ENCODE measurements at regions not wholly inside any gene's neighbourhood (a gene's known extent, or its start where the extent isn't known, plus 50 kb on each side); places are given as distances from the start of the nearest gene placed in this dataset.

- no peaks in the 10 kb centered on the region for H3K9me3 ChIP-seq (ENCODE audit: control insufficient read depth in 2 of 3, insufficient read depth in 1 of 3, low read length in 3 of 3)
- H3K4me3 ChIP-seq (ENCODE audit: low read length in 3 of 3), result no peak overlapping the region
- H3K9ac ChIP-seq (ENCODE audit: low read length in 3 of 3), result no peak overlapping the region
- no peak for FAIRE-seq
- no peaks in the 10 kb centered on the region for H3K36me3 ChIP-seq (ENCODE audit: control insufficient read depth in 2 of 3, insufficient read depth in 3 of 3, low read length in 3 of 3)
- H3K27ac ChIP-seq (ENCODE audit: low read depth in 2 of 2, low read length in 2 of 2), result no peak overlapping the region
- TF ChIP-seq CTCF (IDR thresholded peaks at IDR 0.05; ENCODE audit: borderline replicate concordance, extremely low read depth, insufficient read depth), result no peak
- intact Hi-C loops (cut with DNase I), result no loop called here
- DNase-seq, result no peak
- H3K4me1 ChIP-seq (ENCODE audit: control insufficient read depth in 2 of 3, insufficient read depth in 2 of 3, low read depth in 1 of 3, low read length in 3 of 3), result peaks cover 0 to 2% (median 0%) of the 10 kb centered on the region in 3 donors
- no peaks in the 10 kb centered on the region for H3K27me3 ChIP-seq (ENCODE audit: control insufficient read depth, insufficient read depth, low read length)
Measured at GRCh38 chr16:51553910-51554309, 402.8 kb upstream of the SALL1 start.

- Histone ChIP-seq H3K9me3 (ENCODE audit: control insufficient read depth in 2 of 3, insufficient read depth in 1 of 3, low read length in 3 of 3) (no peaks in the 10 kb centered on the region), H3K27me3 (ENCODE audit: control insufficient read depth, insufficient read depth, low read length) (no peaks in the 10 kb centered on the region), H3K4me3 (ENCODE audit: low read length in 3 of 3) (no peak overlapping the region), H3K36me3 (ENCODE audit: control insufficient read depth in 2 of 3, insufficient read depth in 3 of 3, low read length in 3 of 3) (no peaks in the 10 kb centered on the region), H3K27ac (ENCODE audit: low read depth in 2 of 2, low read length in 2 of 2) (no peak overlapping the region), H3K4me1 (ENCODE audit: control insufficient read depth in 2 of 3, insufficient read depth in 2 of 3, low read depth in 1 of 3, low read length in 3 of 3) (peaks cover 0 to 2% (median 0%) of the 10 kb centered on the region in 3 donors), H3K9ac (ENCODE audit: low read length in 3 of 3) (no peak overlapping the region)
- intact Hi-C loops (cut with DNase I), result no loop called here
- no peak for FAIRE-seq
- no peak for TF ChIP-seq CTCF (IDR thresholded peaks at IDR 0.05; ENCODE audit: borderline replicate concordance, extremely low read depth, insufficient read depth)
- DNase-seq, result no peak
Measured at GRCh38 chr16:51553314-51553713, 402.2 kb upstream of the SALL1 start.

- Histone ChIP-seq H3K27me3 (ENCODE audit: control insufficient read depth, insufficient read depth, low read length) (no peaks in the 10 kb centered on the region), H3K27ac (ENCODE audit: low read depth in 2 of 2, low read length in 2 of 2) (no peak overlapping the region), H3K4me3 (ENCODE audit: low read length in 3 of 3) (no peak overlapping the region), H3K9me3 (ENCODE audit: control insufficient read depth in 2 of 3, insufficient read depth in 1 of 3, low read length in 3 of 3) (no peaks in the 10 kb centered on the region), H3K4me1 (ENCODE audit: control insufficient read depth in 2 of 3, insufficient read depth in 2 of 3, low read depth in 1 of 3, low read length in 3 of 3) (no peaks in the 10 kb centered on the region), H3K9ac (ENCODE audit: low read length in 3 of 3) (no peak overlapping the region), H3K36me3 (ENCODE audit: control insufficient read depth in 2 of 3, insufficient read depth in 3 of 3, low read length in 3 of 3) (no peaks in the 10 kb centered on the region)
- intact Hi-C loops (cut with DNase I), result no loop called here
- FAIRE-seq (no peak), DNase-seq (no peak)
- TF ChIP-seq CTCF (IDR thresholded peaks at IDR 0.05; ENCODE audit: borderline replicate concordance, extremely low read depth, insufficient read depth), result no peak
Measured at GRCh38 chr16:51550800-51551347, 399.8 kb upstream of the SALL1 start.

- peaks cover 0 to 3% (median 0%) of the 10 kb centered on the region in 3 donors for H3K4me1 ChIP-seq (ENCODE audit: control insufficient read depth in 2 of 3, insufficient read depth in 2 of 3, low read depth in 1 of 3, low read length in 3 of 3)
- no peak for FAIRE-seq
- TF ChIP-seq CTCF (IDR thresholded peaks at IDR 0.05; ENCODE audit: borderline replicate concordance, extremely low read depth, insufficient read depth), result no peak
Measured at GRCh38 chr16:51549836-51550235, 398.8 kb upstream of the SALL1 start.

More at GRCh38 chr16:51549836-51550235, 398.8 kb upstream of the SALL1 start:
- no peak overlapping the region for H3K4me3 ChIP-seq (ENCODE audit: low read length in 3 of 3)
- DNase-seq, result no peak
- intact Hi-C loops (cut with DNase I), result no loop called here
- no peak overlapping the region for H3K27ac ChIP-seq (ENCODE audit: low read depth in 2 of 2, low read length in 2 of 2)
- no peaks in the 10 kb centered on the region for H3K36me3 ChIP-seq (ENCODE audit: control insufficient read depth in 2 of 3, insufficient read depth in 3 of 3, low read length in 3 of 3)
- no peaks in the 10 kb centered on the region for H3K27me3 ChIP-seq (ENCODE audit: control insufficient read depth, insufficient read depth, low read length)
- no peak overlapping the region for H3K9ac ChIP-seq (ENCODE audit: low read length in 3 of 3)
- no peaks in the 10 kb centered on the region for H3K9me3 ChIP-seq (ENCODE audit: control insufficient read depth in 2 of 3, insufficient read depth in 1 of 3, low read length in 3 of 3)
